ENCODE measurements at regions not wholly inside any gene's neighbourhood (a gene's known extent, or its start where the extent isn't known, plus 50 kb on each side); places are given as distances from the start of the nearest gene placed in this dataset.

- ATAC-seq (no peak), DNase-seq (ENCODE audit: low read depth, low spot score) (no peak)
- RAD21 ChIA-PET (ENCODE audit: low non-redundant PET in 1 of 2, low total read pairs in 2 of 2, uncharacterized antibody in 2 of 2, unreplicated experiment in 2 of 2), result no interaction called here
- no peak overlapping the region for H3K27ac ChIP-seq (ENCODE audit: low read depth, low read length)
- intact Hi-C loops (cut with micrococcal nuclease), result no loop called here
- H4K20me1 ChIP-seq (ENCODE audit: insufficient read depth), result no peaks in the 10 kb centered on the region
- H3K4me2 ChIP-seq (ENCODE audit: low read length), result no peak overlapping the region
- no peak for TF ChIP-seq ZNF274 (IDR thresholded peaks at IDR 0.05; ENCODE audit: low read depth, low read length)
- TF ChIP-seq POLR2AphosphoS5 (IDR thresholded peaks at IDR 0.05; ENCODE audit: low read depth, low read length), result no peak
- no peak for TF ChIP-seq ATF3 (IDR thresholded peaks at IDR 0.05)
- TF ChIP-seq YY1 (IDR thresholded peaks at IDR 0.05; ENCODE audit: extremely low read depth, insufficient replicate concordance, low read depth, low read length), result no peak
- no peak for TF ChIP-seq TCF7L2 (IDR thresholded peaks at IDR 0.05; ENCODE audit: borderline replicate concordance, extremely low read depth, insufficient read depth, insufficient read length)
- no peak for TF ChIP-seq REST (IDR thresholded peaks at IDR 0.05; ENCODE audit: low read depth)
- no peak for TF ChIP-seq CBX3 (IDR thresholded peaks at IDR 0.05; ENCODE audit: low read depth)
- TF ChIP-seq ELF1 (IDR thresholded peaks at IDR 0.05; ENCODE audit: borderline replicate concordance, low read depth), result no peak
- no peak for TF ChIP-seq JUND (IDR thresholded peaks at IDR 0.05)
- no peak for TF ChIP-seq MAX (IDR thresholded peaks at IDR 0.05)
- no peak for TF ChIP-seq ZFX (IDR thresholded peaks at IDR 0.05)
- no peak for TF ChIP-seq FOSL1 (IDR thresholded peaks at IDR 0.05; ENCODE audit: low read depth)
- TF ChIP-seq SIN3A (IDR thresholded peaks at IDR 0.05; ENCODE audit: low read depth), result no peak
- no peak for TF ChIP-seq EGR1 (IDR thresholded peaks at IDR 0.05; ENCODE audit: low read depth)
- no peak for TF ChIP-seq SRF (IDR thresholded peaks at IDR 0.05; ENCODE audit: low read depth)
- POLR2A ChIA-PET, result no interaction called here
- H3K4me3 ChIP-seq (replicated peaks in 1 of 2; ENCODE audit: low read depth in 1 of 2, low read length in 2 of 2), result no peak overlapping the region
- H3K9me3 ChIP-seq (ENCODE audit: control insufficient read depth in 1 of 2, insufficient read depth in 1 of 2, low read depth in 1 of 2, low read length in 2 of 2), result no peaks in the 10 kb centered on the region
- BruUV-seq (replicated peaks), result no TSS peak
- H3K27me3 ChIP-seq (ENCODE audit: insufficient read depth, low read length), result no peaks in the 10 kb centered on the region
- CTCF ChIA-PET, result no interaction called here
- no peaks in the 10 kb centered on the region for H3K36me3 ChIP-seq (ENCODE audit: control insufficient read depth in 1 of 2, insufficient read depth in 2 of 2, low read length in 2 of 2)
- H3K4me1 ChIP-seq (ENCODE audit: control insufficient read depth in 1 of 2, insufficient read depth in 2 of 2, low read length in 2 of 2), result no peaks in the 10 kb centered on the region
- H3K79me2 ChIP-seq (ENCODE audit: insufficient read depth, low read length), result no peaks in the 10 kb centered on the region
- no peaks in the 10 kb centered on the region for H3K9me2 ChIP-seq (ENCODE audit: insufficient read depth)
- no peak overlapping the region for H3K9ac ChIP-seq (ENCODE audit: low read length)
- H2AFZ ChIP-seq (ENCODE audit: low read depth, low read length, poor library complexity, severe bottlenecking), result peak overlapping the region; percentile 35
These were observed 520.4 kb downstream of the SLITRK6 start for GRCh38 chr13:85278851-85279250.

Measured in HCT116 (cell line).